Chondrocyte (in vitro differentiated cells): ENCODE measurements at regions not wholly inside any gene's neighbourhood (a gene's known extent, or its start where the extent isn't known, plus 50 kb on each side); places are given as distances from the start of the nearest gene placed in this dataset.
A peak's percentile ranks its signal among the peaks of the same experiment; 100 is the strongest.

Experiments
- DNase-seq: peaks from one replicate; pipeline ENCODE4 v3.0.0; 2021; ENCODE audit warnings: mixed read lengths, low spot score
- H3K27ac Mint-ChIP-seq: one replicate; pipeline ENCODE4 v1.8.0; 2021; ENCODE audit warnings: mild to moderate bottlenecking, moderate library complexity, mixed read lengths; ENCODE audit not compliant: unreplicated experiment
- H3K27me3 Mint-ChIP-seq: 2 replicates; pipeline ENCODE4 v1.8.0; 2021; ENCODE audit warnings: low read depth, mixed read lengths
- H3K36me3 Mint-ChIP-seq: 2 replicates; pipeline ENCODE4 v1.8.0; 2021; ENCODE audit warnings: low read depth, mixed read lengths
- H3K4me1 Mint-ChIP-seq: 2 replicates; pipeline ENCODE4 v1.8.0; 2021; ENCODE audit warnings: low read depth, mild to moderate bottlenecking, mixed read lengths
- H3K4me3 Mint-ChIP-seq: one replicate; pipeline ENCODE4 v1.8.0; 2021; ENCODE audit warnings: mild to moderate bottlenecking, moderate library complexity, mixed read lengths; ENCODE audit not compliant: unreplicated experiment
- H3K9me3 Mint-ChIP-seq: 2 replicates; pipeline ENCODE4 v1.8.0; 2021; ENCODE audit warnings: low read depth, mixed read lengths
- TF ChIP-seq, protein P1 (sequence below): fragments of 200-600 bp; sonication (generic); IDR thresholded peaks from 2 replicates; pipeline ENCODE4 v1.5.0; 2021; ENCODE audit warnings: antibody characterized with exemption, mild to moderate bottlenecking, moderate library complexity

- Mint-ChIP-seq H3K9me3 (no peaks in the 10 kb centered on the region), H3K27ac (no peak overlapping the region), H3K36me3 (no peaks in the 10 kb centered on the region), H3K4me1 (peaks cover 9% of the 10 kb centered on the region), H3K27me3 (peaks cover 6% of the 10 kb centered on the region), H3K4me3 (no peak overlapping the region)
- TF ChIP-seq, protein P1, sequence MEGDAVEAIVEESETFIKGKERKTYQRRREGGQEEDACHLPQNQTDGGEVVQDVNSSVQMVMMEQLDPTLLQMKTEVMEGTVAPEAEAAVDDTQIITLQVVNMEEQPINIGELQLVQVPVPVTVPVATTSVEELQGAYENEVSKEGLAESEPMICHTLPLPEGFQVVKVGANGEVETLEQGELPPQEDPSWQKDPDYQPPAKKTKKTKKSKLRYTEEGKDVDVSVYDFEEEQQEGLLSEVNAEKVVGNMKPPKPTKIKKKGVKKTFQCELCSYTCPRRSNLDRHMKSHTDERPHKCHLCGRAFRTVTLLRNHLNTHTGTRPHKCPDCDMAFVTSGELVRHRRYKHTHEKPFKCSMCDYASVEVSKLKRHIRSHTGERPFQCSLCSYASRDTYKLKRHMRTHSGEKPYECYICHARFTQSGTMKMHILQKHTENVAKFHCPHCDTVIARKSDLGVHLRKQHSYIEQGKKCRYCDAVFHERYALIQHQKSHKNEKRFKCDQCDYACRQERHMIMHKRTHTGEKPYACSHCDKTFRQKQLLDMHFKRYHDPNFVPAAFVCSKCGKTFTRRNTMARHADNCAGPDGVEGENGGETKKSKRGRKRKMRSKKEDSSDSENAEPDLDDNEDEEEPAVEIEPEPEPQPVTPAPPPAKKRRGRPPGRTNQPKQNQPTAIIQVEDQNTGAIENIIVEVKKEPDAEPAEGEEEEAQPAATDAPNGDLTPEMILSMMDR: no peak
- no peak for DNase-seq
Observed at GRCh38 chr6:82569022-82569421, 205.4 kb downstream of the TPBG start.

DNA sequence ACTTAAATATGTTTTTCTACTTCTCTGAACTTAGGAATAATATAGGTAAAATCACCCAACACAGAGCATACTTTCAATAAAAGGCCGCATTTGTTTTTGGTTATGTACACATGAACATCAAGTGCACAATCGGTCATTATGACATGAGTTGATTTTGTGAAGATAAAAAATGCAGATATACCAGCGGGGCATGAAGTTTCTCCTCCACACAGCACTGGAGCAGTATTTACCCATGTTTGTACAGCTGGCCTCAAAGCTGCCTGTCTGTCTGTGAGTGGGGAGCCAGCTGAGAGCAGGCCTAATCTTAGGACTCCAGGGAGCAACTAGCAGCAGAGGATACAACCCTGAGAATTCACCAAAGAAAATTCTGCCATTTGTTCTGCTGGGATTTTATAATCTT, 206.5 kb downstream of the TPBG start:
- H3K27me3 Mint-ChIP-seq: peaks cover 6% of the 10 kb centered on the region
- no peak for DNase-seq
- TF ChIP-seq, protein P1: no peak
- peaks cover 9% of the 10 kb centered on the region for H3K4me1 Mint-ChIP-seq
- no peaks in the 10 kb centered on the region for H3K9me3 Mint-ChIP-seq
- no peaks in the 10 kb centered on the region for H3K36me3 Mint-ChIP-seq
- peak overlapping the region; percentile 24 for H3K27ac Mint-ChIP-seq
- no peak overlapping the region for H3K4me3 Mint-ChIP-seq

GRCh38 chr6:82571455-82571854, 207.8 kb downstream of the TPBG start:
- H3K27ac Mint-ChIP-seq: no peak overlapping the region
- TF ChIP-seq, protein P1: no peak

DNA sequence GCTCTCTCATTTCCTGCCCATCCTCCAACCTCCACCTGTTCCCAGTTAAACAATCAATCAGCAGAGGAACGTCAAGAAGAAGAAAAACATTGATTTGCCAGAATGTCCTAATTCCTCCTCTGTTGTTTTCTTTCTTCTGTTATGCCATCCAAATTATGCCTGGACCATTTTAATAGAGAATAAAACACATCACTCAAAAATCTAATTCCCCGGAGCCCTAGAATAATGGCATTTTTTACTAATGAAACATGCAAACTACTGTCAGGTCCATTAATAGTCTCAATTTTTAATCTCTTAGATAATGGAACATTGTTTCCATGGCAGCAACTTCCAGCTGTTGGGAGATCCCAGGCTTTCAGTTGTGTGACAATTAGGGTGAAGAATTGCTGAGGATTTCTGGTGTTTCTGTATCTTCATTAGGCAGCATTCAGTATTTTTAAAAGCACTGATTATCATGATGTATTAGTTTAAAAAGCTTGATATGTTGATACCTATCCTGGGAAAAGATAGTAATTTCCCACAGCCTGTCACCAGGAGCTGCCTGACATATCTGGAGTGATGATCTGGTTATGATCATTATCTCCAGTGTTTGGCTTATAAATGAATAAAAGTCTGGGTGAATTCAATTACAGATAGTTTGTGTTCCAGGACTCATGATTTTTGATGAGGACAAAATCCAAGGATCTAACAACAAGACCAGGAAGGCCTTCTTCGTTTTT, 209.8 kb downstream of the TPBG start:
- H3K4me3 Mint-ChIP-seq: no peak overlapping the region
- TF ChIP-seq, protein P1: no peak
- no peak overlapping the region for H3K27ac Mint-ChIP-seq
- peaks cover 4% of the 10 kb centered on the region for H3K27me3 Mint-ChIP-seq
- peaks cover 13% of the 10 kb centered on the region for H3K9me3 Mint-ChIP-seq
- no peak for DNase-seq
- no peaks in the 10 kb centered on the region for H3K36me3 Mint-ChIP-seq
- H3K4me1 Mint-ChIP-seq: peaks cover 9% of the 10 kb centered on the region

More at GRCh38 chr6:82571455-82571854, 207.8 kb downstream of the TPBG start:
- Mint-ChIP-seq H3K9me3 (peaks cover 9% of the 10 kb centered on the region), H3K4me1 (peaks cover 9% of the 10 kb centered on the region), H3K36me3 (no peaks in the 10 kb centered on the region), H3K27me3 (peaks cover 6% of the 10 kb centered on the region), H3K4me3 (no peak overlapping the region)
- DNase-seq: no peak

- Mint-ChIP-seq H3K4me1 (peaks cover 3% of the 10 kb centered on the region), H3K9me3 (peaks cover 13% of the 10 kb centered on the region), H3K36me3 (no peaks in the 10 kb centered on the region), H3K27me3 (peaks cover 10% of the 10 kb centered on the region), H3K4me3 (no peak overlapping the region), H3K27ac (no peak overlapping the region)
- no peak for DNase-seq
- TF ChIP-seq, protein P1: no peak
Observed at GRCh38 chr6:82576284-82576683, 212.7 kb downstream of the TPBG start.
